ENCODE measurements at regions not wholly inside any gene's neighbourhood (a gene's known extent, or its start where the extent isn't known, plus 50 kb on each side); places are given as distances from the start of the nearest gene placed in this dataset.

DNA sequence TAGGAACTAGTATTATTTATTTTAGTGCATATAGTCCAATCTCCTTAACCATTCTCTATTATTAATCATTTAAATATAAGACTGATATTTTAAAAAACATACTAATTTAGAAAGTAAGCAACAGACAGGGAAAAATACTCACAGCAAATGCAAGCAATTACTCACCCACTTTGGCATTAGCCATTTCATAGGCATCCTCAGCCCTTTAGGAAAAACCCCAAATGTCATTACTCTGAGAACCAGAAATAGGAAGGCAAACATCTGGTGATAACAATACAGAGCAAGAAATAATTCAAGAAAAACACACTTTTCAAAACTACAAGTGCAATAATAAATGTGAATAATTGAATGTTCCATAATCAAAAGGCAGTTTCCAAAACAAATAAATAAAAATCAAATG lies 545.1 kb downstream of the PLPP3 start:
- no peak for DNase-seq
- Histone ChIP-seq H3K36me3 (no peaks in the 10 kb centered on the region), H3K27ac (no peak overlapping the region), H3K9me3 (no peaks in the 10 kb centered on the region), H3K4me1 (ENCODE audit: insufficient read depth) (peaks cover 6% of the 10 kb centered on the region), H3K27me3 (no peaks in the 10 kb centered on the region), H3K4me3 (no peak overlapping the region)
- TF ChIP-seq POLR2A (IDR thresholded peaks at IDR 0.05) (no peak), EP300 (IDR thresholded peaks at IDR 0.05) (no peak)
- TF ChIP-seq, protein P1, sequence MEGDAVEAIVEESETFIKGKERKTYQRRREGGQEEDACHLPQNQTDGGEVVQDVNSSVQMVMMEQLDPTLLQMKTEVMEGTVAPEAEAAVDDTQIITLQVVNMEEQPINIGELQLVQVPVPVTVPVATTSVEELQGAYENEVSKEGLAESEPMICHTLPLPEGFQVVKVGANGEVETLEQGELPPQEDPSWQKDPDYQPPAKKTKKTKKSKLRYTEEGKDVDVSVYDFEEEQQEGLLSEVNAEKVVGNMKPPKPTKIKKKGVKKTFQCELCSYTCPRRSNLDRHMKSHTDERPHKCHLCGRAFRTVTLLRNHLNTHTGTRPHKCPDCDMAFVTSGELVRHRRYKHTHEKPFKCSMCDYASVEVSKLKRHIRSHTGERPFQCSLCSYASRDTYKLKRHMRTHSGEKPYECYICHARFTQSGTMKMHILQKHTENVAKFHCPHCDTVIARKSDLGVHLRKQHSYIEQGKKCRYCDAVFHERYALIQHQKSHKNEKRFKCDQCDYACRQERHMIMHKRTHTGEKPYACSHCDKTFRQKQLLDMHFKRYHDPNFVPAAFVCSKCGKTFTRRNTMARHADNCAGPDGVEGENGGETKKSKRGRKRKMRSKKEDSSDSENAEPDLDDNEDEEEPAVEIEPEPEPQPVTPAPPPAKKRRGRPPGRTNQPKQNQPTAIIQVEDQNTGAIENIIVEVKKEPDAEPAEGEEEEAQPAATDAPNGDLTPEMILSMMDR (IDR thresholded peaks at IDR 0.05), result no peak
- intact Hi-C loops (cut with DNase I), result no loop called here

DNA sequence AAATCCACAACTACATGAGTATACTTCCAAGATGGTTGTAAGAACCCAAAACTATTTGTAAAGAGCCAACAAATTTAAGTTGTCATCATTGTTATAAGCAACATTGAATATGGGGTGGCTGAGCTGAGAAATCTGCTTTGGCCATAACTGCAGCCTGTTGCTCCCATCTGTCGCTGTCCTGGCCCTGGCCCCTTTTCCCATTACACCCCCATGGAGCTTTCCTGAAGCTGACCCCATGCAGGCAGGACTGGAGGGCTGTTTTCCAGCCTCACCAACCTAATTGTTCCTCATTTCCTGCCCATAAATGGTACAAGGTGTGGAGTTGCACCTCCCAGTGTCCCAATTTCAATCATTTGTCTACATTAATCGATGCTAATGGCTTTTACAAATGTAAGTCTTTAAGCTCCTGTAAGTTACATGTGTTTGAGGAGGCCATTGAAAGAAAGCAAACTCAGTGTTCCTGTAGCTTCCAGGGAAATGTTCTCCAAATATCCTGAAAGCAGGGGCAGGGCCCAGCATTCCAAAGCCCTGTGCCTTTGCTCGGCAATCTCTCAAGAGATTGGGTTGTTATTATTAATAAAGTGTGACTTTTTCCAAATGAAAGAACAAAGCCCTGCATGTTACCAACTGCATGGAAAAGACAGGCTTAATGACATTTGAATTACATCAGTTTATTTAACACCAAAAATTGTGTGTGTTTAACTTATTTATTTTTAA lies 545.9 kb downstream of the PLPP3 start:
- no peaks in the 10 kb centered on the region for H3K36me3 ChIP-seq
- intact Hi-C loops (cut with DNase I), result no loop called here
- H3K4me3 ChIP-seq, result no peak overlapping the region
- no peaks in the 10 kb centered on the region for H3K9me3 ChIP-seq
- TF ChIP-seq EP300 (IDR thresholded peaks at IDR 0.05) (no peak), POLR2A (IDR thresholded peaks at IDR 0.05) (no peak)
- TF ChIP-seq, protein P1 (IDR thresholded peaks at IDR 0.05), result no peak
- no peaks in the 10 kb centered on the region for H3K27me3 ChIP-seq
- no peak for DNase-seq
- H3K27ac ChIP-seq, result no peak overlapping the region
- peaks cover 6% of the 10 kb centered on the region for H3K4me1 ChIP-seq (ENCODE audit: insufficient read depth)
- 54 to 64% (median 62%) methylated on average over 3 of the region's 3 CpGs for WGBS, 3 donors

DNA sequence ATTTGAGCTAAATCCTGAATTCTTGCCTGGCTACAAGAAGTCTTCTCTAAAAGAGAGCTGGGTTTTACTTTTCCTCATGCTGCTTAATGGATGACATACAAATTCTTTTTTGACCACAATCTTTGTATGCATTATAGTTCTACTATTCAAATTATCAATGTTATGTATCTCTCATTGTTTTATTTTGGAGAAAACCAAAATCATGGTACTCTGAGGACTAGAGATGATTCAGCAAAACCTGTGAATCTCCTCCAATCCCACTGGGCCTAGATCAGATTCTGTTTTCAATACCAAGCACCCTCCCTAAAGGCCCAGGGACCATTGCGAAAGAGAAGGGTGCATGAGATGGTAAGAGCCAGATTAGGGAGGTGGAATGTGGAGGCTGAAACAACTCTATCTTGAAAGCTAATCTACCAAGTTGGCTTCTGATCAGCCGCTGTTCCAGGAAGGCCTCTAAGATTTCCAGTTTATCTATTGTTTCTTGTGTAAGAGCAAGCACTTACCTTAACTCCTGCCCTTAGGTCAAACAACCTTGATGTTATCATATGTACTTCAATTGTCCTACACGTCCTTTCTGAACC lies 547.2 kb downstream of the PLPP3 start:
- Histone ChIP-seq H3K36me3 (no peaks in the 10 kb centered on the region), H3K4me1 (ENCODE audit: insufficient read depth) (peaks cover 6% of the 10 kb centered on the region), H3K9me3 (no peaks in the 10 kb centered on the region), H3K4me3 (no peak overlapping the region), H3K27ac (no peak overlapping the region), H3K27me3 (no peaks in the 10 kb centered on the region)
- 96 to 98% (median 97%) methylated on average over 3 of the region's 3 CpGs for WGBS, 3 donors
- DNase-seq, result no peak
- TF ChIP-seq EP300 (IDR thresholded peaks at IDR 0.05) (no peak), POLR2A (IDR thresholded peaks at IDR 0.05) (no peak)
- TF ChIP-seq, protein P1 (IDR thresholded peaks at IDR 0.05), result no peak
- intact Hi-C loops (cut with DNase I), result no loop called here

DNA sequence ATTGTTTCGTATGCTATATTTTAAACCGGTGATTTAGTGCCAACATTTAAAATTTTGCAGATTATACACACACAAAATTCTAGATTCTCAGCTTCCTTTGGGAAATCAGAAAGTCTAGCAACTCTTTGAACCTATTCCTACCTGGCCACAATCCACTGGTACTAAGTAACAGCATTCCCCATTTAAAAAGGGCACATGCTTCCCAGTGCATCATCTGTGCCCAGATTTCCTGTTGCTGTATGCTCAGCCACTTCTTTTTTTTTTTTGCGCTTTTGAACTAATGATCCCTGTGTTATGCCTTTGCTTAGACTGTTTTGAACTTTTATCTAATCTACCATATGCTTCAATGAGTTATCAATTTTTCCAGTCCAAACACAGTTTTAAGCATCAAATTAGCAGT lies 548.4 kb downstream of the PLPP3 start:
- no peak overlapping the region for H3K27ac ChIP-seq
- H3K4me1 ChIP-seq (ENCODE audit: insufficient read depth), result peaks cover 6% of the 10 kb centered on the region
- no peaks in the 10 kb centered on the region for H3K9me3 ChIP-seq
- intact Hi-C loops (cut with DNase I), result no loop called here
- TF ChIP-seq POLR2A (IDR thresholded peaks at IDR 0.05) (no peak), EP300 (IDR thresholded peaks at IDR 0.05) (no peak)
- TF ChIP-seq, protein P1 (IDR thresholded peaks at IDR 0.05), result no peak
- no peak overlapping the region for H3K4me3 ChIP-seq
- no peaks in the 10 kb centered on the region for H3K27me3 ChIP-seq
- no peaks in the 10 kb centered on the region for H3K36me3 ChIP-seq
- WGBS, 3 donors, result 92 to 98% (median 95%) methylated on average over 3 of the region's 3 CpGs
- no peak for DNase-seq

All from ovary (tissue), 7 donors.